ENCODE measurements at regions not wholly inside any gene's neighbourhood (a gene's known extent, or its start where the extent isn't known, plus 50 kb on each side); places are given as distances from the start of the nearest gene placed in this dataset.

DNA sequence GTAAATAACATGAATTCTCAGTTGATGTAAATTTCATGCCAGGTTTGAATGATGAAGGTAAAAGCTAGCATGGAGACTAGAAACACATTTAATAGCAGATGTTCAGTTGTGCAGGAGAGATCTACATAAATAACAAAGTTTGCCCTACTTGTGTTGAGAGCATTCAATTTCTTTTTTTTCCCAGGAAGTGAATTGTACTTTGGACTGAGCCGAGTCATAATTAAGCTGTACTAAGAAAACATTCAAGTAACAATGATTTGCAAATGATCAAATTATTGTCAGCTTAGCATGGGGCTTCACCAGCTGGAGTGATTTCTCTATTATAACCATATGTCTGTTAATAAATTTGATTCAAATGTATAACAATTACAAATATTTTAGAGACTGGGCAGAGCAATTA is 893.5 kb upstream of the MAP3K7 start:
- H2AFZ ChIP-seq (ENCODE audit: low read length): no peak overlapping the region
- no peak overlapping the region for H3K9ac ChIP-seq (ENCODE audit: low read length)
- no peak overlapping the region for H3K27ac ChIP-seq (ENCODE audit: low read length)
- no peaks in the 10 kb centered on the region for H3F3A ChIP-seq (ENCODE audit: low read length, unreplicated experiment)
- ATAC-seq: no peak
- no peak for TF ChIP-seq EZH2phosphoT487 (IDR thresholded peaks at IDR 0.05; ENCODE audit: borderline replicate concordance, low read length)
- no peak for TF ChIP-seq EZH2 (IDR thresholded peaks at IDR 0.05; ENCODE audit: low read length, unreplicated experiment)
- TF ChIP-seq, protein P1, sequence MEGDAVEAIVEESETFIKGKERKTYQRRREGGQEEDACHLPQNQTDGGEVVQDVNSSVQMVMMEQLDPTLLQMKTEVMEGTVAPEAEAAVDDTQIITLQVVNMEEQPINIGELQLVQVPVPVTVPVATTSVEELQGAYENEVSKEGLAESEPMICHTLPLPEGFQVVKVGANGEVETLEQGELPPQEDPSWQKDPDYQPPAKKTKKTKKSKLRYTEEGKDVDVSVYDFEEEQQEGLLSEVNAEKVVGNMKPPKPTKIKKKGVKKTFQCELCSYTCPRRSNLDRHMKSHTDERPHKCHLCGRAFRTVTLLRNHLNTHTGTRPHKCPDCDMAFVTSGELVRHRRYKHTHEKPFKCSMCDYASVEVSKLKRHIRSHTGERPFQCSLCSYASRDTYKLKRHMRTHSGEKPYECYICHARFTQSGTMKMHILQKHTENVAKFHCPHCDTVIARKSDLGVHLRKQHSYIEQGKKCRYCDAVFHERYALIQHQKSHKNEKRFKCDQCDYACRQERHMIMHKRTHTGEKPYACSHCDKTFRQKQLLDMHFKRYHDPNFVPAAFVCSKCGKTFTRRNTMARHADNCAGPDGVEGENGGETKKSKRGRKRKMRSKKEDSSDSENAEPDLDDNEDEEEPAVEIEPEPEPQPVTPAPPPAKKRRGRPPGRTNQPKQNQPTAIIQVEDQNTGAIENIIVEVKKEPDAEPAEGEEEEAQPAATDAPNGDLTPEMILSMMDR (conservative IDR thresholded peaks at IDR 0.05; ENCODE audit: low read depth, low read length): no peak
- no TSS peak for BruUV-seq (replicated peaks)
- no peaks in the 10 kb centered on the region; the same call in 1 of the 2 replicates for H3K9me2 ChIP-seq (replicated peaks; ENCODE audit: low read length)
- CTCF ChIA-PET: interaction anchor here (0.6 kb wide), 1 partner anchor 613 kb away, joined by 3 read pairs; no protein-coding TSS in a partner anchor
- no peaks in the 10 kb centered on the region for H4K20me1 ChIP-seq (ENCODE audit: low read length)
- H3K4me3 ChIP-seq (ENCODE audit: low read length): no peak overlapping the region
- H3K36me3 ChIP-seq (ENCODE audit: low read depth, low read length): no peaks in the 10 kb centered on the region
- H3K4me1 ChIP-seq (ENCODE audit: insufficient read depth, low read length): peaks cover 12% of the 10 kb centered on the region; the same call in 1 of the 2 replicates
- POLR2A ChIA-PET (ENCODE audit: unreplicated experiment): interaction anchor here (0.6 to 0.7 kb wide), 2 partner anchors 64 to 1131 kb away, joined by 3 read pairs; no protein-coding TSS in a partner anchor
- intact Hi-C loops (cut with micrococcal nuclease): no loop called here
- no peaks in the 10 kb centered on the region for H3K9me3 ChIP-seq (ENCODE audit: low read length)
- DNase-seq: no peak
- H3K4me2 ChIP-seq (ENCODE audit: low read length): no peak overlapping the region
- H3K79me2 ChIP-seq (ENCODE audit: low read length): no peaks in the 10 kb centered on the region
- no peaks in the 10 kb centered on the region for H3K27me3 ChIP-seq (ENCODE audit: low read length)

DNA sequence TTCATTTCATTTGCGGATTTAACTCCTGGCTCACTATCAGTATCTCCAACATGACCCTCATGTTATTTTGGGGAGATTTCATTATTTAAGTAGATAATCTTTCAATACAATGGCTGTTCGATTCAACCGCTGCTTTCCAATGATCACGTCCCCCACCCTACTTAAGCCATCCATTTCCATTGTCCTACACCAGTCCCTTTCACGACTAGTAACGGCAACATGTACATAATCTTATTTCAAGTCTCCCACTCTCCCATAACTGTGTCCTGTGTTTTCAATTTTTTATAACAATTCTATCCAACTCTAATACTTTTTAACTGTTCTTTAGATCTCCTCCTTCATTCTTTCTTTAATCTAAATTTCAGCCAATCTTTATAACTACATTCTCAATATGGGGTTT is 890.8 kb upstream of the MAP3K7 start:
- CTCF ChIA-PET: no interaction called here
- no TSS peak for BruUV-seq (replicated peaks)

DNA sequence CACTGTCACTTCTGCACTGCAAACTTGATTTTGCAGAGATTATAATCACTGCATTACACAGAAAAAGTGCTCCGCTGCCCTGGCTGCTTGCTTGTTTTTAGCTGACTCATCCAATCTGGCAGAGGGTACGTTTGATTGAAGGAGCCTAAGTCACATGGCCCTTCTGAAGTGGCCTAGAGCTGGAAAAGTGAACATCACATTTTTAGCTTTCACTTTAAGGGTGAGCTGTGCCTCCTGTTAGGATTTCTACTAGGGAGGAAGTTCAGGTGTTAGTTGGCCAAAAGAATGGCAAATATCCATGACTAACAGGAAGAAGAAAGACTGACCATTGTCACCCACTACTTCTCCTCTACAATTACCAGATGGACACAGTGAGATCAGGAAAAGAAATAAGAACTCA is 889.1 kb upstream of the MAP3K7 start:
- H3K4me2 ChIP-seq (ENCODE audit: low read length): peak overlapping the region; percentile 66
- H4K20me1 ChIP-seq (ENCODE audit: low read length): no peaks in the 10 kb centered on the region
- DNase-seq: peak; percentile 82
- intact Hi-C loops (cut with micrococcal nuclease): no loop called here
- no TSS peak for BruUV-seq (replicated peaks)
- H3F3A ChIP-seq (ENCODE audit: low read length, unreplicated experiment): no peaks in the 10 kb centered on the region
- no peaks in the 10 kb centered on the region for H3K27me3 ChIP-seq (ENCODE audit: low read length)
- H3K9me3 ChIP-seq (ENCODE audit: low read length): no peaks in the 10 kb centered on the region
- peak; percentile 97 for ATAC-seq
- H3K4me3 ChIP-seq (ENCODE audit: low read length): no peak overlapping the region; the same call in 1 of the 2 replicates
- H3K27ac ChIP-seq (ENCODE audit: low read length): peak overlapping the region; percentile 29; the same call in 1 of the 2 replicates
- peaks cover 12% of the 10 kb centered on the region; the same call in 1 of the 2 replicates for H3K4me1 ChIP-seq (ENCODE audit: insufficient read depth, low read length)
- H2AFZ ChIP-seq (ENCODE audit: low read length): peak overlapping the region; percentile 49
- no peaks in the 10 kb centered on the region; the same call in 1 of the 2 replicates for H3K9me2 ChIP-seq (replicated peaks; ENCODE audit: low read length)
- no peaks in the 10 kb centered on the region for H3K36me3 ChIP-seq (ENCODE audit: low read depth, low read length)
- CTCF ChIA-PET: no interaction called here
- H3K79me2 ChIP-seq (ENCODE audit: low read length): no peaks in the 10 kb centered on the region
- no peak for TF ChIP-seq EZH2phosphoT487 (IDR thresholded peaks at IDR 0.05; ENCODE audit: borderline replicate concordance, low read length)
- TF ChIP-seq, protein P1 (conservative IDR thresholded peaks at IDR 0.05; ENCODE audit: low read depth, low read length): no peak
- no peak for TF ChIP-seq EZH2 (IDR thresholded peaks at IDR 0.05; ENCODE audit: low read length, unreplicated experiment)
- H3K9ac ChIP-seq (ENCODE audit: low read length): no peak overlapping the region
- POLR2A ChIA-PET (ENCODE audit: unreplicated experiment): no interaction called here

More for the DNA sequence above, 890.8 kb upstream of the MAP3K7 start:
- Histone ChIP-seq H3K9ac (ENCODE audit: low read length) (no peak overlapping the region), H3K4me3 (ENCODE audit: low read length) (no peak overlapping the region), H3F3A (ENCODE audit: low read length, unreplicated experiment) (no peaks in the 10 kb centered on the region), H3K4me1 (ENCODE audit: insufficient read depth, low read length) (peaks cover 12% of the 10 kb centered on the region; the same call in 1 of the 2 replicates), H3K9me2 (replicated peaks; ENCODE audit: low read length) (no peaks in the 10 kb centered on the region; the same call in 1 of the 2 replicates), H3K36me3 (ENCODE audit: low read depth, low read length) (no peaks in the 10 kb centered on the region), H3K4me2 (ENCODE audit: low read length) (no peak overlapping the region), H3K79me2 (ENCODE audit: low read length) (no peaks in the 10 kb centered on the region), H2AFZ (ENCODE audit: low read length) (no peak overlapping the region), H3K9me3 (ENCODE audit: low read length) (no peaks in the 10 kb centered on the region), H3K27ac (ENCODE audit: low read length) (no peak overlapping the region), H4K20me1 (ENCODE audit: low read length) (no peaks in the 10 kb centered on the region), H3K27me3 (ENCODE audit: low read length) (no peaks in the 10 kb centered on the region)
- POLR2A ChIA-PET (ENCODE audit: unreplicated experiment): no interaction called here
- DNase-seq: no peak
- ATAC-seq: no peak
- TF ChIP-seq EZH2phosphoT487 (IDR thresholded peaks at IDR 0.05; ENCODE audit: borderline replicate concordance, low read length) (no peak), EZH2 (IDR thresholded peaks at IDR 0.05; ENCODE audit: low read length, unreplicated experiment) (no peak)
- TF ChIP-seq, protein P1 (conservative IDR thresholded peaks at IDR 0.05; ENCODE audit: low read depth, low read length): no peak
- intact Hi-C loops (cut with micrococcal nuclease): no loop called here

Measured in PC-3 (cell line).